Activated T-cell treated with anti-CD3 and anti-CD28 coated beads, Interleukin-2, amount 50 U/mL, for 72 hours (primary cell): ENCODE measurements at regions not wholly inside any gene's neighbourhood (a gene's known extent, or its start where the extent isn't known, plus 50 kb on each side); places are given as distances from the start of the nearest gene placed in this dataset.
"Not testable (repeated sequence)": the region's sequence is repeated elsewhere in the genome, so short reads cannot be mapped to it uniquely, and the experiment has no call there.

Experiments used
- ATAC-seq, 2 donors: fragments of 150-1000 bp; cut with Tn5 transposase; replicated peaks in 1 of 2; 2 replicates each; pipeline ENCODE4 v1.10.0; 2021; ENCODE audit warnings: moderate library complexity in 2 of 2, mild to moderate bottlenecking in 1 of 2
- DNase-seq, 2 donors: peaks; one replicate each; pipeline ENCODE4 v3.0.0; 2021 to 2022; ENCODE audit warnings: mixed read lengths in 1 of 2
- H3K27ac Mint-ChIP-seq: one replicate; pipeline ENCODE4 v1.8.0; 2022; ENCODE audit warnings: mild to moderate bottlenecking, moderate library complexity, mixed read lengths
- H3K27me3 Mint-ChIP-seq: one replicate; pipeline ENCODE4 v1.8.0; 2022; ENCODE audit warnings: low read depth, mixed read lengths
- H3K36me3 Mint-ChIP-seq, 2 donors: one replicate each; pipeline ENCODE4 v1.8.0; 2022; ENCODE audit warnings: mixed read lengths in 2 of 2, mild to moderate bottlenecking in 1 of 2; ENCODE audit not compliant: insufficient read depth in 2 of 2
- H3K4me1 Mint-ChIP-seq: one replicate; pipeline ENCODE4 v1.8.0; 2022; ENCODE audit warnings: low read depth, mixed read lengths
- H3K4me3 Mint-ChIP-seq, 2 donors: one replicate each; pipeline ENCODE4 v1.8.0; 2022; ENCODE audit warnings: mild to moderate bottlenecking in 2 of 2, mixed read lengths in 2 of 2, moderate library complexity in 2 of 2
- H3K9me3 Mint-ChIP-seq, 2 donors: one replicate each; pipeline ENCODE4 v1.8.0; 2022; ENCODE audit warnings: mixed read lengths in 2 of 2

GRCh38 chr4:180360113-180360512 lies 1883.1 kb upstream of the TENM3 start:
- DNase-seq, H3K27ac Mint-ChIP-seq, H3K27me3 Mint-ChIP-seq, H3K4me3 Mint-ChIP-seq, H3K4me1 Mint-ChIP-seq, ATAC-seq, H3K36me3 Mint-ChIP-seq, H3K9me3 Mint-ChIP-seq: not testable (repeated sequence)

DNA sequence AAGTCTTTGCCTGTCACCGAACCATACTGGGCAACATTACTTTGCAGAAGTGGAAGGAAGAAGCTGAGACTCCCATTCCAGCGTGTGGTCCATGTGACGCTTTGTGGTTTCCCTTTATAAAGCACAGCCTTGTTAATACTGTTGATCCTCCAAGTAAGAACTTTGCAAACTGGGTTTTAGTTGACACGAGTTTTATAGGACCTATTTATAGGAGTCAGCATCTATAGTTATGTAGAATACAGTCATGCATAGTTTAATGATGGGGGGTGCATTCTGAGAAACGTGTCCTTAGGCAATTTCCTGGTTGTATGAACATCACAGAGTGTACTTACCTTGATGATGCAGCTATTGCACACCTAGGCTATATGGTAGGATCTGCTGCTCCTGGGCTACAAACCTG lies 1879.4 kb upstream of the TENM3 start:
- no peak for ATAC-seq
- H3K27ac Mint-ChIP-seq: no peak overlapping the region
- DNase-seq: no peak
- peaks cover 8 to 11% of the 10 kb centered on the region in 2 donors for H3K9me3 Mint-ChIP-seq
- H3K4me1 Mint-ChIP-seq: no peaks in the 10 kb centered on the region
- peaks cover 0 to 1% of the 10 kb centered on the region in 2 donors for H3K36me3 Mint-ChIP-seq
- H3K27me3 Mint-ChIP-seq: no peaks in the 10 kb centered on the region
- no peak overlapping the region for H3K4me3 Mint-ChIP-seq

DNA sequence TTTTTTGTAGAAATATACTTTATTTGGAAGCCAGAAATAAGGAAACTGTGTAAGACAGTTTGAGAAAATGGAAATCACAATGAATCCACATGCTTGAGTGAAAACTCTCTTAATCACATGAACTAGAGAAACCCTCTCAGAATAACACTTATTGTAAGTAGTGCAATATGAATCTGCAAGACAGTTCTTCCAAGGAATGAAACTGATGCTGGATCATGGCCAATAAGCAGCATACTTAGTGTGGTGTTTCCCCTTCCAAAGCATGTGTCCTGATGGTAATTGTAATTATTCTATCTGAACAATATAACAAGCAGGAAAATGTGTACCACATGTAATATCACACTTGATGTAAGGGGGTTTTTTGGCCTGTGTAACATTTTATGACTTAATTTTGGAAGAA lies 1870.5 kb upstream of the TENM3 start:
- H3K36me3 Mint-ChIP-seq: no peaks in the 10 kb centered on the region
- ATAC-seq: no peak
- H3K4me3 Mint-ChIP-seq: no peak overlapping the region
- no peaks in the 10 kb centered on the region for H3K4me1 Mint-ChIP-seq
- H3K9me3 Mint-ChIP-seq: peaks cover 2 to 5% of the 10 kb centered on the region in 2 donors
- no peak overlapping the region for H3K27ac Mint-ChIP-seq
- H3K27me3 Mint-ChIP-seq: no peaks in the 10 kb centered on the region
- DNase-seq: no peak

GRCh38 chr4:180377741-180378140 lies 1865.5 kb upstream of the TENM3 start:
- Mint-ChIP-seq H3K36me3 (no peaks in the 10 kb centered on the region), H3K9me3 (peaks cover 2% of the 10 kb centered on the region in 2 donors), H3K27ac (no peak overlapping the region), H3K4me1 (no peaks in the 10 kb centered on the region), H3K27me3 (no peaks in the 10 kb centered on the region), H3K4me3 (no peak overlapping the region)
- no peak for ATAC-seq
- DNase-seq: no peak

DNA sequence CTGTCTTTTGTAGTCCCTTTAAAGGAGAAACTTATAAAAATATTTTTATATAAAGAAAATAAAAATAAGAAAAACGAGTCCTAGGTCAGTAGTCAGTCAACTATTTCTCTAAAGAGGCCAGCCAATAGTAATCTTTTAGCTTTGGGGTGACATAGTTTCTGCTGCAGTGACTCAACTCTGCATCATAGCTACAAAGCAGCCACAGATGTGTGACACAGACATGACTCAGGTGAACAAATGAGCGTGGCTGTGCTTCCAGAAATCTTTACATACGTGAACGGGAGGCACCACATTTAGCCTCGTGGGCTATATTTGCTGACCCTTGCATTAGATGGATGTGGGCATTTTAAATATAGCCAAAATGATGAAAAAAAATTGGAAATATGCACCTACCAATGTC lies 1862.5 kb upstream of the TENM3 start:
- peak in 1 of 2 donors; percentile 4 for DNase-seq
- H3K27ac Mint-ChIP-seq: no peak overlapping the region
- peak; percentile 80 to 86 for ATAC-seq
- peaks cover 2 to 4% of the 10 kb centered on the region in 2 donors for H3K9me3 Mint-ChIP-seq
- no peak overlapping the region for H3K4me3 Mint-ChIP-seq
- H3K4me1 Mint-ChIP-seq: no peaks in the 10 kb centered on the region
- no peaks in the 10 kb centered on the region for H3K27me3 Mint-ChIP-seq
- no peaks in the 10 kb centered on the region for H3K36me3 Mint-ChIP-seq

DNA sequence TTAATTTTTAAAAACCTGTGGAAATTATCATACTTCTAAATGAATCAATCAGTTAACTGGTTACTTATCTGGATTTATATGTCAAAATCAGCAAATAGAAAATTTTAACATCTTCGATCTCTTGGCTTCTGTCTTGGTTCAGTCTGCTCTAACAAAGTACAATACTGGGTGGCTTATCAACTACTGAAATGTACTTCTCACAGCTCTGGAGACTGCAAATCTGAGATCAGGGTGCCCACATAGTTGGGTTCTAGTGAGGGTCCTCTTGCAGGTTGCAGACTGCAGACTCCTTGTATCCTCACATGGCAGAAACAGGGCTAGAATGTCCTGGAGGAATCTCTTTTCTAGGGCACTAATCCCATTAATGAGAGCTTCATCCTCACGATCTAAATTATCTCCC lies 1851.6 kb upstream of the TENM3 start:
- DNase-seq: no peak
- Mint-ChIP-seq H3K27me3 (no peaks in the 10 kb centered on the region), H3K4me1 (no peaks in the 10 kb centered on the region), H3K36me3 (no peaks in the 10 kb centered on the region), H3K9me3 (no peaks in the 10 kb centered on the region), H3K4me3 (no peak overlapping the region), H3K27ac (no peak overlapping the region)
- ATAC-seq: peak in 1 of 2 donors; percentile 62

DNA sequence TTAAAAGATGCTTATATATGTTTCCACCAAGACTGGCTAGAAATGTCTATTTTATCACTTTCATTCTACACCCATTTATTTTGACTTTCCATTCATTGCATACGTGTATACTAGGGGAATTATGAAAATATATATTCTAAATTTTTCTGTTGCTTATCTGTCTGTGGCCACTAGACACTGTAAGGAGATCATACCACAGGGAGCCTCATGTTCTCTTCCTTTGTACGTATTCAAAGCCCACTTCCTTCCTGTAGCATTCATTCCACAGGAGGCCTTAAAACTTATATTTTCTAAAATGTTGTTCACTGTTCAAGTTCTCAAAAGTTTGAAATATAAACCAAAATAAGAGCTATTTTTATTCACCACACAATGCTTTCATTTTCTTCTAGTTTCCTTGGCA lies 1848.9 kb upstream of the TENM3 start:
- H3K27ac Mint-ChIP-seq: peak overlapping the region; percentile 24
- DNase-seq (no peak), ATAC-seq (peak in 1 of 2 donors; percentile 56)
- H3K27me3 Mint-ChIP-seq: no peaks in the 10 kb centered on the region
- H3K9me3 Mint-ChIP-seq: peaks cover 2 to 3% of the 10 kb centered on the region in 2 donors
- H3K4me3 Mint-ChIP-seq: peak overlapping the region in 1 of 2 donors; percentile 62
- H3K4me1 Mint-ChIP-seq: no peaks in the 10 kb centered on the region
- H3K36me3 Mint-ChIP-seq: no peaks in the 10 kb centered on the region

GRCh38 chr4:180394730-180395129 lies 1848.5 kb upstream of the TENM3 start:
- H3K9me3 Mint-ChIP-seq: peaks cover 2 to 3% of the 10 kb centered on the region in 2 donors
- no peaks in the 10 kb centered on the region for H3K4me1 Mint-ChIP-seq
- DNase-seq (no peak), ATAC-seq (no peak)
- H3K27me3 Mint-ChIP-seq: no peaks in the 10 kb centered on the region
- no peaks in the 10 kb centered on the region for H3K36me3 Mint-ChIP-seq
- H3K27ac Mint-ChIP-seq: no peak overlapping the region
- H3K4me3 Mint-ChIP-seq: no peak overlapping the region

- Mint-ChIP-seq H3K36me3 (peaks cover 2 to 3% of the 10 kb centered on the region in 2 donors), H3K27me3 (no peaks in the 10 kb centered on the region), H3K9me3 (peaks cover 9 to 19% of the 10 kb centered on the region in 2 donors), H3K4me1 (no peaks in the 10 kb centered on the region), H3K4me3 (no peak overlapping the region), H3K27ac (no peak overlapping the region)
- DNase-seq: no peak
- ATAC-seq: no peak
These were observed 1844.6 kb upstream of the TENM3 start for GRCh38 chr4:180398564-180398963.

DNA sequence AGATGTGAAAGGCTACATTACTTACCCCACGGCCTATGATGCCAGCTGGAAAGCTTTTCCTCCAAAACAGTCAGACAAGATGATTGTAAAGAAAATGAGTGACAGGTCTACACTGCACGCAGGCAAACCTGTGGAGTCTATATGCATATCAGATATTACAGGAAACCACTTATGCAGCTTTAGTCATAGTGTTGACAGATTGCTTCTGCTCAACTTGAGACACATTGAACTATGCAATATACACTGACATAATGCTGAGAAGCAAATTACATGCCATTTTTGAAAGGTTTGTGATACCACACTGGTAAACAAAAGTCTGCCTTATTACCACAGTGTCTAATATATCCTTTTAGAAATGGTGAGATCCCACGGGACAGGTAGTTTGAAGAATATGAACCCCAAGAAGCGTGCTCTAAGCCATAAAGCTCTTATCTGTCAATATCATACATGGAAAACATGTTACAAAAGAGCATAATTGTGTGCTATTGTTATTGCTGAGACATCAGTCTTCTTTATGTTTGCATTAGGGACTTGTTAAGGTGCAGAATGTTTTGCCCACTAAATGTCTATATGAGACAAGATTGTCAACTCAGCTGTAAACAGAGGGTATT lies 1835.8 kb upstream of the TENM3 start:
- ATAC-seq: no peak
- Mint-ChIP-seq H3K4me3 (no peak overlapping the region), H3K27ac (no peak overlapping the region), H3K9me3 (peaks cover 3% of the 10 kb centered on the region in 2 donors), H3K4me1 (no peaks in the 10 kb centered on the region), H3K27me3 (no peaks in the 10 kb centered on the region), H3K36me3 (peaks cover under 1% of the 10 kb centered on the region in 2 donors)
- no peak for DNase-seq

- Mint-ChIP-seq H3K9me3 (peaks cover 0 to 3% of the 10 kb centered on the region in 2 donors), H3K27me3 (no peaks in the 10 kb centered on the region), H3K4me1 (no peaks in the 10 kb centered on the region), H3K4me3 (no peak overlapping the region), H3K36me3 (no peaks in the 10 kb centered on the region), H3K27ac (no peak overlapping the region)
- DNase-seq (no peak), ATAC-seq (no peak)
These were observed 1824.2 kb upstream of the TENM3 start for GRCh38 chr4:180418819-180419531.

GRCh38 chr4:180422989-180423711 lies 1820.1 kb upstream of the TENM3 start:
- Mint-ChIP-seq H3K9me3 (no peaks in the 10 kb centered on the region), H3K4me3 (no peak overlapping the region), H3K4me1 (no peaks in the 10 kb centered on the region), H3K27ac (no peak overlapping the region), H3K36me3 (no peaks in the 10 kb centered on the region), H3K27me3 (no peaks in the 10 kb centered on the region)
- DNase-seq (no peak), ATAC-seq (no peak)

DNA sequence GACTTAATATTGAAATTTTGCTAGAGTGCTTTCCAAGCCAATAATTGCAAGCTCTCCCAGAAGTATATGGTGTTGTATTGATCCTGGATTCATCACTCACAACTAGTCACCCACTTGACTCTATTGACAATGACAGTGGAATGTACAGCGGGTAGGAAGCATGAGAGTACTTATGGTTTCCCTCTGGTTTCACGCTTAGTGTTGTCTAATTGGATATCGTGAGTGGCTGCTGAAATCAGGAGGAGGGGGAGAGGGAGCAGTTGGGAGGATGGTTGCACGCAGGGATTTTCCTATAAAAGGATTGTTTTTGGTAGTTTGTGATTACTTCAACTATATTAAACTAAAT lies 1819.5 kb upstream of the TENM3 start:
- H3K4me1 Mint-ChIP-seq: no peaks in the 10 kb centered on the region
- ATAC-seq: no peak
- no peak overlapping the region for H3K27ac Mint-ChIP-seq
- no peaks in the 10 kb centered on the region for H3K27me3 Mint-ChIP-seq
- no peak for DNase-seq
- no peaks in the 10 kb centered on the region for H3K36me3 Mint-ChIP-seq
- no peak overlapping the region for H3K4me3 Mint-ChIP-seq
- no peaks in the 10 kb centered on the region for H3K9me3 Mint-ChIP-seq
